Activated gamma-delta T cell treated with Interleukin-2 at 50 U/mL for 16 hours (primary cell): ENCODE measurements at regions not wholly inside any gene's neighbourhood (a gene's known extent, or its start where the extent isn't known, plus 50 kb on each side); places are given as distances from the start of the nearest gene placed in this dataset.

Experiments used
- DNase-seq: peaks from one replicate; pipeline ENCODE4 v3.0.0-alpha.2; 2020

DNA sequence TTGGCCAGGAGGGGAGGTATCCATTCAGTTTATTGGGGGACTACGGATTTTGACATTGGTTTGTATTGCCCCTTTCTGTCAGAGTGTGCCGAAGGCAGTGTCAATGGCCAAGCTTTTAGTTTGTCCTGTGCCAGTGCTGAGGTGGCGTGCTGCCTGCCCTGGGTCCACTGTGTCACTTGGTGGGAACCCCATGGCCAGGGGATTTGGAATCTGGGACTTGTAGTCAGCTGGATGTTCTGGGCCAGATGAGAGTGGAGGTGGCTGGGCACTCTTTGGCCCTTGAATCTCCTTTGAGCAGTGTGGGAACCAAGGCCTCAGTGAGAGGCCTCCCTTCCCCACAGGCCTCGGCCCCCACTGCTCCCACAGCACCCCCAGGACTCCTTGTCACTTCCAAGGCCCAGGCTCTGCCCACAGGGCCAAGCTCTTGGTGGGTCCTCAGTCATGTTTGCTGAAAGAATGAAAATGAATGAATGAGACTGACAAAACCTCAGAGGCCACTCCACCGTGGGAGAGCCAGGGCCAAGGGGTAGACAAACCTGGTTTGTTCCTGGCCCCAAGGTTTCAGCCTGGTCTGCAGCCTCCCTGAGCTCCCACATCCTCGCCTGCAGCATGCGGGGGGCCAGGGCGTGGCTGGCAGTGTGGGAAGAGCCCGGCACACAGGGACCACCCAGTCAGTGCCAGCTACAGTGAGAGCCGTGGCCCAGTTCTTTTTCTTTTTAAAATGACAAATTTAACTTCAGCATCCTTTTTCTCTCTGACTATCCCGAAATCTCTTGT is 412.2 kb downstream of the MATN1 start:
- DNase-seq, result no peak

- no peak for DNase-seq
Observed at GRCh38 chr1:30307182-30307581, 416.2 kb downstream of the MATN1 start.

DNA sequence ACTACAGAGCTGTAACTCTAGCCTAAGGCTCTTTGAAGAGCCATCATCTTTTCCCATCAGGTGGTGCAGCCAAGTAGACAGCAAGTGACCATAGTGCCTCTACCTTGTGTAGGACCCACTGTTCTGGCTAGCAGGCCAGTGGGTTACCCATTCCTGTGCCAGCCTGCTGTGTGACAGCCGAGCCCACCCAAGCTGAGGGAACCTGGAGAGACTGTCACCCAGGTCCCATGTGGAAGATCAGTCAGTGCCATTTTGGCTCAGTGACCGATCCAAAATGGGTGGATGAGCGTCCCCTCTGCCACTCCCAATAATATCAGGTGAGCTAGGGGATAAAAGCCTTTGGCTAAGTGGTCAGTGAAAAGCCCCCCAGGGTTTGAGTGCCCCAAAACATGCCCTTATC is 417.9 kb downstream of the MATN1 start:
- DNase-seq, result no peak

DNA sequence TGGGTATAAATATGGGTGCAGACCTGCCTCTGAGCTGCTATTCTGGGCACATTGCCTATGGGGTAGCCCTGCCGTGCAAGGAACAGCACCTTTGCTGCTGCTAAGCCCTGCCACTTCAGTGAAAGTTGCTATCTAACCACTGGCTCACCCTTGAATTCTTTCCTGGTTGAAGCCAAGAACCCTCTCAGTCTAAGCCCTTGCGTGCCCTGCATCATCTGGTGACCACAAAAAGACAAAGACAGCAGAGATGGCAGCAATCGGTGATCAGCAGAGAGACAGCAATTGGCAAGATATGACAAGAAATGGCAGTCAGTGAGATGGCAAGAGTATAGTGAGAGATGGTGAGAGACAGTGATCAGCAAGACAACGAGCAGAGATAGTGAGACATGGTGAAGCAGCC is 418.3 kb downstream of the MATN1 start:
- no peak for DNase-seq

DNA sequence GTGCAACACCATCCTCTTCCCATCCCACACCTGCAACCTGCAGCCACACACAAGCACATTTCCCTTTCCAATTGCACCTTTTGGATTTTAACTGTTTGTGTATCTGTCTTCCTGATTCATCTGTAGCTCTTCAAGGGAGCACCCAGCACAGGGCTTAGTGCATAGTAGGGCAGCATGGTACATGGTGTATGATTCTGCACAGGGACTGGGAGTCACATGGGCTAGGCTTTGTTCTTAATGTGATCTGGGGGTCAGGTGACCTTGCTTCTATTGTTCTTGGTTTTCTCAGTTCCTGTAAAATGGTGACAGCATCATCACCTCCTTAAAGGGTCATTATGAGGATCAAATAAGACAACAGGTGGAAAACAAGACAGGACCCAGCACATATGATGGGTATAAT is 419.3 kb downstream of the MATN1 start:
- no peak for DNase-seq

GRCh38 chr1:30303387-30303786 is 420.0 kb downstream of the MATN1 start:
- no peak for DNase-seq

GRCh38 chr1:30302858-30303257 is 420.5 kb downstream of the MATN1 start:
- DNase-seq, result no peak

DNA sequence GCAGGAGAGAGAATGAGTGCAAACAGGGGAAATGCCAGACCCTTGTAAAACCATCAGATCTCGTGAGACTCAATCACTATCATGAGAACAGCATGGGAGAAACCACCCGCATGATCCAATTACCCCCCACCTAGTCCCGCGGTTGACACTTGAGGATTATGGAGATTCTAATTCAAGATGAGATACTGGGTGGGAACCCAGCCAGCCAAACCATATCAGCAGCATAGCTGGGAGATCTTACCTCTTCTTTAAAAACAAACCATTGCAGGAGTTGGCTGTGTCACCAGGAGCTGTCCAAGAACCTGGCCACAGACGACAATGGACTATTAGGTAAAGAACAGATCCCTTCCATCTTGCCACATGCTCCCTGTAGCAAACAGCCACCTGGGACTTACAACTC is 422.7 kb downstream of the MATN1 start:
- no peak for DNase-seq

GRCh38 chr1:30299393-30299792 is 424.0 kb downstream of the MATN1 start:
- no peak for DNase-seq

DNA sequence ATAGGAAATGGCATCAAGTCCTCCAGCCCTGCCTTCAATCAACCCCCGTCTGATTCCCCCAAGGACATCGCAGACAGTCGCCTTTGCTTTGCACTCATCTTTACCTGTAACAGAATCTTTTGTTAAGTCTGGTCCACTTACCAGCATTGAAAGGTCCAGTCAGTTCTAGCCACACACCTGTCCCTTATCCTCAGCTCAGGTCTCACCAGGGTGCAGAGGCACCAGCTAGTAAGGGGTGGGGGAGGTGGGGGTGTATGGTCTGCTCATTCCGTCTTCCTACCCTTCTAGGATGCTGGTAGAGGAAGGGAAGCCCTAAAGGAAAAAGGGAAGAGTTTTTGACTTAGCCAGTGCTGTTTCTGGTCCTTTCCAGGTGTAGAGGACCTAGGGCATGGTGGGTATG is 427.7 kb downstream of the MATN1 start:
- no peak for DNase-seq

GRCh38 chr1:30295266-30295665 is 428.1 kb downstream of the MATN1 start:
- no peak for DNase-seq

- DNase-seq, result no peak
Observed at GRCh38 chr1:30294508-30294907, 428.9 kb downstream of the MATN1 start.

GRCh38 chr1:30292451-30292850 is 430.9 kb downstream of the MATN1 start:
- DNase-seq, result no peak

DNA sequence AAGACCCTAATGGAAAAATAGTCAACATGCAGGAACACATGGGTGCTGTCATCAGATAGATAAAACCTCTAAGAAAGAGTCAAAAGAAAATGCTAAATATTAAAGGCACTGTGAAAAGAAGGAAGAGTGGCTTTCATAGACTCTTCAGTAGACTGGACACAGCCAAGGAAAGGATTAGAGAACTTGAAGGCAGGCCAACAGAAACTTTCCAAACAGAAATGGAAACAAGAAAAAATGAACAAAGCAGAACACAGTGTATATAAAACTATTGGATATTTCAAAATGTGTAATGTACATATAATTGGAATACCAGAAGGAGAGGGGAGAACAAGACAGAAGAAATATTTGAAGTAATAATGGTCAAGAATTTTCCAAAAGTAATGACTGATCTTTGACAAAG is 431.9 kb downstream of the MATN1 start:
- DNase-seq, result no peak

- no peak for DNase-seq
Observed at GRCh38 chr1:30290581-30290980, 432.8 kb downstream of the MATN1 start.

DNA sequence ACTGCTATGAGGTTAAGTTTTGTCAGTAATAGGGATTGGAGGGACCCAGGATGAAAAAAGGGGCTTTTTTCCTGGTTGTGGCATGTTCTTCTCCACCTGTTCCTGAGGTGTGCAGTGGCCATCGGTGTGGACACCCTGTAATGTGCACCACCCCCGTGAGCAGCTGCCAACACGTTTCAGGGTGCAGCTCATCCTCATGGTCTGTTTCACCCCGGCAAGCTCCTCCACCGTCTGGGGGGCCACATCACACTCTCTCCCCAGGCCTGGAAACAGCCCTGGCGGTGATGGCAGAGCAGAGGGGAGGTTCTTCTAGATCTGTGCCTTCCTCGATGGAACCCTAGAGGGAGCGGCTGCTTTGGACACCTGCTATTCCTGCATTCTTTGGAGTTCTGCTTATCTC is 435.4 kb downstream of the MATN1 start:
- no peak for DNase-seq

GRCh38 chr1:30286988-30287839 is 436.2 kb downstream of the MATN1 start:
- DNase-seq, result no peak

DNA sequence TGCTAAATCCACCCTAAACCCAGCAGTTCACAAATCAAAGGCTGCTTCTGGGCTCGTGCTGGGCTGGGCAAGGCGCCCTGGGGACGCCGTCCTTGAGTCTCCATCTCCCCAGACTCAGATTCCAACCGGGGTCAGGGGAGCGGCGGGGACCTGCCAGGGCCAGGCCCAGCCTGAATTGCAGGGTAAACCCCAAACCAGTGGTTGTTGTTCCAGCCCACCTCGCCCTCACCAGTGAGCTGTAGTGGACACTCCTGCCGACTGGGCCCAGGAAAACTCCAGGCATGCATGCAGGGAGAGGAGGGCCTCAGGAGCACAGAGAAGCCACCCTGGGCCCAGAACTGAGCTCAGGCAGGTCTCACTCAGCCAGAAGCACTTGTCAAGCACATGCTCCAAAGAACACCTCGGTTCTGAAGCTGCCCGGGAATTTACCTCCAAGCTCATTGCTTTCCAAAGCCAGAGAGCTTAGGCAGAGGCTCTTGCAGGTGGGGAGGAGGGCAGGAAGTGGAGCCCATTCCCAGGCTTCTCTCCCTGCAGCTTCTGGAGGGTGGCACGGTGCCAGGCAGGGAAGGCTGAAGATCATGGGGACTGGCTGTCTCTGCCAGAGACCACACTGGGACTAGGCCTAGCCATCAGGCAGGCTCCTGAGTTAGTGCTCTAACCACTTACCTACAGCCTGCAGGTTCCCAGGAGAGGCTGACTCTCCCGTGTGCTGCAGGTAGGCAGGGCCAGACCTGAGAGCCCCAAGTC is 437.0 kb downstream of the MATN1 start:
- DNase-seq, result no peak

DNA sequence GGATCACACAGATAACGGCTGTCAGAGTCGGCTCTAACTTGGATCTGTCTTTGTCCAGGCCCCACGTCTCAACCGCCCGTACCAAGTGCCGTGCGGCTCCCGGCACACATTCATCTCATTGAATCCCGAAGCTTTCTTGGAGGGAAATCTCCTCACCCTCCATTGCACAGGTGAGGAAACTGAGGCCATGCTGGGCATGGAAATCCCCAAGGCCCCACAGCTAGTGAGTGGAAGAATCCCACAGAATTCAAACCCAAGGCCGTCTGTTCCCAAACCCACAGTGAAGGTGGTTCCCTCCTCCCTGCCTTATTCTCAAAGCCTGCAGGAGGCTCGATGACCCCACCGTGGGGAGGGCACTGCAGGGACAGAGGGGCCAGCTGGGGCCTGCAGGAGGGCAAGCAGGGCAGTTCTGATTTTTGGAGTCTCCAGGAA is 437.9 kb downstream of the MATN1 start:
- no peak for DNase-seq

- no peak for DNase-seq
Observed at GRCh38 chr1:30284728-30285475, 438.5 kb downstream of the MATN1 start.

GRCh38 chr1:30284226-30284625 is 439.2 kb downstream of the MATN1 start:
- no peak for DNase-seq

DNA sequence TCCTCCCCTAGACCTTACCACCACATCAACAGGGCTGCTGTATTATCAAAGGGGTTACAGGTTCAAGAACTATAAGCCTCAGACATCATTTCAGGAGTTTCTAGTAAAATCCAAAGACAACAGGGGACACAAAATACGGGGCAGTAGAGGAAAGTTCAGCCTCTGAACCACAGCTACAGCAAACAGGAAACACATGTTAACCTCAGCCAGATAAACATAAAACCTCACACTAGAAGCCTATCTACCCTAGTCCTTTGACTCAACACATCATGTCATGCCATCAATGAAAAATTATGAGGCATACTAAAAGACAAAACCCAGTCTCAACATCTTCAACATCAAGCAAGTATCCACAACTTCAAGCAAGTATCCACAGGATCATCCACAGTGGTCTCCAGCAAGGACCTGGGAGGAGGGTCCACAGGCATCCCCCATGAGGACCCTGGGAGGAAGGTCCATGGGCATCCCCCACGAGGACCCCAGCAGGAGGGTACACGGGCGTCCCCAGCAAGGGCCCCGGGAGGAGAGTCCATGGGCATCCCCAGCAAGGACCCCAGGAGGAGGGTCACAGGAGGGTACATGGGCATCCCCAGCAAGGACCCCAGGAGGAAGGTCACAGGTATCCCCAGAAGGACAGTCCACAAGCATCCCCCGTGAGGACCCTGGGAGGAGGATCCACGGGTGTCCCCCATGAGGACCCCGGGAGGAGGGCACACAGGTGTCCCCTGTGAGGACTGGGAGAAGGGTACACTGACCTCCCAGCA is 440.0 kb downstream of the MATN1 start:
- DNase-seq, result no peak
